Stimulated activated CD4-positive, alpha-beta T cell treated with anti-CD3 and anti-CD28 coated beads, Interleukin-12 subunit alpha, Interleukin-12 subunit beta, amount 100 ng/mL, for 24 hours (primary cell): ENCODE measurements at regions not wholly inside any gene's neighbourhood (a gene's known extent, or its start where the extent isn't known, plus 50 kb on each side); places are given as distances from the start of the nearest gene placed in this dataset.
A peak's percentile ranks its signal among the peaks of the same experiment; 100 is the strongest.

Experiments used
- DNase-seq, 2 experiments: peaks; one replicate each; pipeline ENCODE4 v3.0.0-alpha.2; 2020; ENCODE audit warnings: low read depth in 2 of 2

GRCh38 chr12:124504273-124505000 is 63.0 kb downstream of the NCOR2 start:
- DNase-seq: no peak

- no peak for DNase-seq
Measured at GRCh38 chr12:124503305-124503704, 64.1 kb downstream of the NCOR2 start.

- DNase-seq: no peak
Measured at GRCh38 chr12:124502379-124502778, 65.0 kb downstream of the NCOR2 start.

- DNase-seq: no peak
Measured at GRCh38 chr12:124501827-124502226, 65.6 kb downstream of the NCOR2 start.

GRCh38 chr12:124501112-124501561 is 66.3 kb downstream of the NCOR2 start:
- no peak for DNase-seq

- no peak for DNase-seq
Measured at GRCh38 chr12:124499898-124500244, 67.5 kb downstream of the NCOR2 start.

GRCh38 chr12:124499190-124499753 is 68.1 kb downstream of the NCOR2 start:
- DNase-seq: no peak

GRCh38 chr12:124498275-124499189 is 68.9 kb downstream of the NCOR2 start:
- DNase-seq: no peak

GRCh38 chr12:124497658-124498057 is 69.8 kb downstream of the NCOR2 start:
- no peak for DNase-seq

- DNase-seq: no peak
Measured at GRCh38 chr12:124497039-124497438, 70.4 kb downstream of the NCOR2 start.

GRCh38 chr12:124496584-124496983 is 70.8 kb downstream of the NCOR2 start:
- no peak for DNase-seq

- no peak for DNase-seq
Measured at GRCh38 chr12:124495194-124495983, 72.0 kb downstream of the NCOR2 start.

- DNase-seq: no peak
Measured at GRCh38 chr12:124494751-124495129, 72.7 kb downstream of the NCOR2 start.

- DNase-seq: peak; percentile 24 to 59
Measured at GRCh38 chr12:124493809-124494750, 73.3 kb downstream of the NCOR2 start.

GRCh38 chr12:124492879-124493808 is 74.3 kb downstream of the NCOR2 start:
- DNase-seq: no peak

- no peak for DNase-seq
Measured at GRCh38 chr12:124491856-124492420, 75.5 kb downstream of the NCOR2 start.

GRCh38 chr12:124491310-124491709 is 76.1 kb downstream of the NCOR2 start:
- no peak for DNase-seq

- no peak for DNase-seq
Measured at GRCh38 chr12:124490584-124491305, 76.7 kb downstream of the NCOR2 start.
